CD4-positive, alpha-beta T cell treated with Interleukin-17A for 1 hour (primary cell): ENCODE measurements at regions not wholly inside any gene's neighbourhood (a gene's known extent, or its start where the extent isn't known, plus 50 kb on each side); places are given as distances from the start of the nearest gene placed in this dataset.

ENCODE experiments used
- DNase-seq: peaks from one replicate; pipeline ENCODE4 v3.0.0-alpha.2; 2020

DNA sequence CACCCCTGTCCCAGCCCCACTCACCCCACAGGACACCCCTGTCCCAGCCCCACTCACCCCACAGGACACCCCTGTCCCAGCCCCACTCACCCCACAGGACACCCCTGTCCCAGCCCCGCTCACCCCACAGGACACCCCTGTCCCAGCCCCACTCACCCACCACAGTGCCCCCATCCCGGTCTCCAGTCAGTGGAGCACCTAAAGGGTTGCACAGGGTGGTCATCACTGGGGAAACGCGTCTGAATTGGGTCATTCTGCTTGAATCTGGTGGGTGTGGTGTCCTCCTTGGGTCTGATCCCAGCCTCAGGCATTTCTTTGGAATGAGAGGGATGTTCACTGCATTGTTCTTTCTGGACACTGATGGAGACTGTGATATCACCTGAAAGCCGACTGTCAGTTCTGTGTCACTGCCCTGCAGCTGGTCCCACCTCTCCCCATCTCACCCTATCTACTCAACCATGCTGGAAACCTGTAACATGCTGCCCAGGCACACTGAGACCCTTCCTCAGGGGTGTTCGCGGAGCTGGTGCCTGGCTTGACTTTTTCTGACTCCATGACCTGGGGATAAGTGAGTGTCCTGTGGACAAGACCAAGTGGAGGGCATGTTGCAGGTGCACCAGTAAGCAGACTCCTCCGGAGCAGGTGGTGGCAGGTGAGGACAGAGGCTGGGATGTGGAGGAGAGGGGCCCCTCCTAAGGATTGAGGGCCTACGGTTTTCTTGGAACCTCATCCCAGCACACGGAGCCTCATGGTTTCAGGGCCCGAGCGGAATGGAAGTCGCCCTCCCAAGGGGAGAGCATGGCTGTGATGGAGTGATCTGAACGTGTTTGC lies 262.5 kb upstream of the PPP2R2D start:
- DNase-seq, result no peak

DNA sequence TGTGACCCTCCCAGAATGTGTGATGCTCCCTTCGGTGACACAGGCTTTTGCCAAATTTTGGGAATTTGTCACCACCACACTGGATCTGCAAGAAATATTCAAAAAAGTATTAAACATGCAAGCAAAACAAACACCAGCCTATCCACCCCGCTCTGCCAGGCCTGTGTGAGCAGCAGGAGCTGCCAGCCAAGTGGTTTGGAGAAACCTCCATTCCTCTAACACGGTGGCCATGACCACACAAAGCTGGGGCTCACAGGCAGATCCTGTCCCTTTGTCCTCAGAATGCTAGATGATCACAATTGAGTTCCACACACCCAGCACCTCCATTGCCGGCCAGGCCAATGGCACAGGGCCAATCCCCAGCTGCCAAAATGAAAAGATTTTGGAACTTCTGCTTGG lies 261.9 kb upstream of the PPP2R2D start:
- no peak for DNase-seq

DNA sequence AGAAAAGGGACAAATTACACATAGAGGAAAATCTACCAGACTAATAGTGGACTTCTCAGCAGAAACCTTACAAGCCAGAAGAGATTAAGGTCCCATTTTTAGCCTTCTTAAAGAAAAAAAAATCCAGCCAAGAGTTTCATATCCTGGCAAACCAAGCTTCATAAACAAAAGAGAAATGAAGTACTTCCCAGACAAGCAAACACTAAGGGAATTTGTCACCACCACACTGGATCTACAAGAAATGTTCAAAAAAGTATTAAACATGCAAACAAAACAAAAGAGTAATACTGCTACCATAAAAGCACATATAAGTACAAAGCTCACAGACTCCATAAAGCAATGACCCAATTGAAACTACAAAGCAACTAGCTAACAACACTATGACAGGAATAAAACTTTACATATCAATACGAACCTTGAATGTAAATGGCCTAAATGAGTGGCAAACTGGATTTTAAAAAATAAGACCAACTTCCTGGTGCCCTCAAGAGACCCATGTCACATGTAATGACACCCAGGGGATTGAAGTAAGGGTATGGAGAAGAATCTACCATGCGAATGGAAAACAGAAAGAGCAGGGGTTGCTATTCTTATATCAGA lies 260.7 kb upstream of the PPP2R2D start:
- no peak for DNase-seq

DNA sequence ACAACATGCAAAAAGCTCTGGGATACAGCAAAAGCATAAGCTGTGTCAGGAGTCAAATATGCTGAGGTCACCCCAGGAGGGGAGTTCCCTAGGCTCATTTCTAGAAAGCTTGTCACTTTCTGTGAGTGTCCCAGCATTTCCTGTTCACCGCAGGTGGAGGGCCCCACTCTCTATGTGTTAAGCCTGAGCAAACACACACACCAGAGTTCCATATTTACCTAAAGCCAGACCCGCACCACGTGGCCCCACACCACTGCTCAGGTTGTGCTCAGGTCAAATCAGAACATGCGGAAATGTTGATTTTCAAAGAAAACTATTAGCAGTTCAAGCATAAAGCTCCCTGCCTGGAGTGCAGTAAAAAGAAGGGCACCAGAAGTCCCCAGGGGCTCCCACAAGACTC lies 259.6 kb upstream of the PPP2R2D start:
- DNase-seq, result no peak

DNA sequence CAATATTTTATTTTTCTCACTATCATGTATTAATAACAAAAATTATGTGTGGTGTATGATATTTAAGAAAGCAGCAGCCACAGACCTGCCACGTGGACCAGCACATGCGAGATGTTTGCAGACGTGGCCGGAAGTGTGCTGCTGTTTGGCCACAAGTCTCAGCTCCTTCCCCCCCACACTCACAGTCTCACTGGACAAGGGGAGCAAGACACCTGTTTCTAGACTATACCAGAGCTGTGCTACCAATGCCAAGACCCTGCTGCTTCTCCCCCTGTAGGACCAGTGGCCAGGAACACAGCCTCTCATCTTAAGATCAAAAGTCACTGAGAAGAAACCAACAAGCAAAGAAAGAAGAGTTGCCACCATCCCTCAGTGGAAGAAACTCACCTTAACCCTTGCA lies 258.9 kb upstream of the PPP2R2D start:
- no peak for DNase-seq

DNA sequence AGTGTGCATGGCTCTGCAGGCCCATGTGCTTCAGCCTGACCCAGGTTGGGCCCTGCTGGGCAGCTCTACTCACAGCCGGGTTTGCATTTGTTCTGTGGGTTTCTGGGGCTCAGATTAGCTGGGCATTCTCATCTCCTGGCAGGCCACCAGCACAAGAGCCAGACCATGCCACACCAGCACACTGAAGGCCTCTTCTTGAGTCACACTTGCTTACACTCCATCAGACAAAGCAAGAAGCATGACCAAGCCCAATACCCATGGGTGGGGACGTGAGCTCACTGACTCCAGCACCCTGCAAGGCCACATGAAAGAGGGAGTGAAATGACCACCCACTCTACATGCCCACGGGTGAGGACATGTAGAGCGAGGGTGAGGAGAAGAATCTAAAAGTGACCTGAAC lies 257.8 kb upstream of the PPP2R2D start:
- no peak for DNase-seq

DNA sequence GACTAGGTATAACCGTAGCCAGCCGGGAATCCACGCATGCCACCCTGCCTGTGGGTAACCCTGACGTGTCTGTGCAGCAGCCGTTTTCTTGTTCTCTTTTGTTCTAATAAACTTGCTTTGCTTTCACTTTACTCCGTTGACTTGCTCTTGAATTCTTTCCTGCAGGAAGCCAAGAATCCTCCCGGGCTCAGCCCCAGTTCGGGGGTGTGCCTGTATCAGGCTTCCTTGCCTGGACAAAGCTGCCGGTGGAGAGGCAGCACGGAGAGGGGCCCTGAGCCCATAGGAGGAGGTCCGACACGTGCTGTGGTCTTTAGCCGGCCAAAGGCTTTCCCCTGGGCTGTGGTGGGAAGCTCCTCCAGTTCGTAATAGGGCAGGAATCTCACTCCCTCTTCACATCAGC lies 256.5 kb upstream of the PPP2R2D start:
- DNase-seq, result no peak

DNA sequence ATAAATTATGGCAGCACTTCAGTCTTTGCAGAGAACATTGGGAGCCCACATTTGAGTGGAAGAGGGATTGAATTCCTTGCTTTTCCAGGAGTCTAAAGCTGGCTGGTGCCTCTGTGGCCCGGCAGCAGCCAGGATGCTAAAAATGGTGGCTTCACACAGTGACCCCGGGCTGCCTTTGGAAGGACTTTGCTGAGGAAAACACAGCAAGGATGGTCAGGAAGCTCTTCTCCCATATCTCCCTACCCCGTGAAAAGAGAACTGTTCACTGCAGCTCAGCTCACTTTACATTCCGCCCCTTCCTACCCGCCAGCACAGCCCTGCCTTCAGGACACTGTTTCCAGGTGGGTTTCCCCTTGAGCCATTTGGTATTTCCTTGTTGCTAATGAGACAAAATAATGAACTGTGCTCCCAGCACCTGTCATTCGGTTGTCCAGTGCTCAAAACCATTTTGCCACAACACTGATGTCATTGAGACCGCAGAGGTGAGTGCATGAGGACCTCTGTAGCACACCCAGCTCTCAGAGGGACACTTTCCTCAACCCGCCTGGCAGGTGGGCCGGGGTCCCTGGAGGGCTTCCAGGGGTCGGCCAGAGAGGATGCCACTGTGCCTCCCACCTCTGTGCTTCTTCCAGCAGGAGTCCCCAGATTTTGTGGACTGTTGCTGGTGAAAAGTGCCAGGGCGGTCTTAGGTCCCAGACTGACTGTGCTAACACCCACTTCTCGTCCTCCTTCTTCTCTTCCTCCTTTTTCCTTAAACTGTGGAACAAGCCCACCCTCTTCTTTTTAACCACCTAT lies 255.7 kb upstream of the PPP2R2D start:
- DNase-seq, result no peak

DNA sequence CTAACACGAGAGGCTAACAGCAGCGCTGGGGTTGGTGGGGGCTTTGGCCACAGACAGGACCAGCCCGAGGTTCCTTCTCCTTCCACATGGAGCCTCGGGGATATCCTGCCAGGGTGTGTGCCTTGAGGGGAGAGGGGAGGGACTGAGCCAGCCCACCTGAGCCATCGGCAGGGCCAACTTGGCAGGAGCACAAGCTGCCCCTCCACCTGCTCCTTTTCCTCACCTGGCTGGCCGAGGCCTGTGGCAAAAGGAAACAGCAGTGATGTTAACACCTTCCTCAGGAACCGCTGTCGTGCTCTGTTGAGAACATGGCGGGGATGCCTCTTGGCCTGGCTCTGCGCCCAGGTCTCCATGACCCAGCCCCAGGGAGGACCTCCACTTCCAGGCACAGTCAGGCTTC lies 255.1 kb upstream of the PPP2R2D start:
- no peak for DNase-seq

DNA sequence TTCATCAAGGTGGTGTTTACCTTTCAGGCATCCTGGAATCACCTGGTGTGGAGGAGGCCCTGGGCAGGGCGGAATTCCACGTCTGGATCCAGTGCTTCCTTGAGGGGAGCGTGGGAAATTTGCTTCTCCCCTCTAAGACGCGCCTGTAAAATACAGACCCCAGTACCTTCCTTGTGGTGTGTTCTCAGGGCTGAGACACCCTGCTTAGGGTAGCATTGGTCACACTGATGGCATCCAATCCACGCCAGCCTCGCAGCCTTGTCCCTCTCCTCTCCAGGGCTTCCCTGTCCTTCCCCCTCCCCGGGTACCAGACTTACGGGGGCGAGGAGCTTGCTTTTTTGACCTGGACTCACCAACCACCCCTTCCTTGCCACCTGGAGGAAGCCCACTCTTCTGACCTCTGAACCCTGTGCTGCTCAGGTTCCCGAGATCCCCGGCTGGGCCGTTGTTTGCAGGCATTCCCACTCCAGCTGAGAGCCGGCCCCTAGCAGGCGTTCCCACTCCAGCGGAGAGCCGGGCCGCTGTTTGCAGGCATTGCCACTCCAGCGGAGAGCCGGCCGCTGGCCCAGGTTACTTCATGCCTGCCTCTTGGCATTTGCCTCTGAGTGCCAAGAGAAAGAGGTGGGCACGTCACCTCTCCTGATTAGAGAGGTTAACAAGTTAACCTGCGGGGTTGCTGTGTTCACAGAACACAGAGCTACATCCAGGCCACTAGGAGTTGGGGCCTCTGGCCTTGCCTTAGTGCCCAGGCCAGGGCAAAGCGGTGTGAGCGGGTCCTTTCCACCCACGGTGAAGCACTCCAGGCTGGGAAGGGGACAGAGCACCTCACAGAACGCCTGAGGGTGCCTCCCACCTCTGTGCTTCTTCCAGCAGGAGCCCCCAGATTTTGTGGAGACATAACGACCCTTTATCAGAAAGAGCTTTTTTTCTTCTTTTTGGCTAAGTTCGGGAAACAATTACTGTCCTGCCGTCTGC lies 254.0 kb upstream of the PPP2R2D start:
- no peak for DNase-seq

DNA sequence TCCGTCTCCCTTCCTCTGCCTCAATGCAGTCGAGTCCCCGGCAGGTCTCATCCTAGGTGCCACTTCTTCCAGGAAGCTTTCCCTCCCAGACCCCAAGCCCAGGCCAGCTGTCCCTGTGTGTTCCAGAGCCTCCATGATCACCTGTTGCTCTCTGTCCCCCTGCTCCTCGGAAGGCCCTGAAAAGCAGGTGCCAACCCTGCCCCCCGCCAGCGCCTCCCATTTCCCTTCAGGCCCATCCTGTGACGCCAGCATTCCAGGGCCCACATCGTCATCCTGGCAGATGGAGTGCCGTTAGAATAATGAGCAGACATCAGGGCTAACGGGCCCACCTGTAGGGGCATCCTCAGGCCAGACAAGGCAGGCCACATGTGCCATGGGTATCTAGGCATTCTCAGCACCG lies 253.0 kb upstream of the PPP2R2D start:
- DNase-seq, result no peak

DNA sequence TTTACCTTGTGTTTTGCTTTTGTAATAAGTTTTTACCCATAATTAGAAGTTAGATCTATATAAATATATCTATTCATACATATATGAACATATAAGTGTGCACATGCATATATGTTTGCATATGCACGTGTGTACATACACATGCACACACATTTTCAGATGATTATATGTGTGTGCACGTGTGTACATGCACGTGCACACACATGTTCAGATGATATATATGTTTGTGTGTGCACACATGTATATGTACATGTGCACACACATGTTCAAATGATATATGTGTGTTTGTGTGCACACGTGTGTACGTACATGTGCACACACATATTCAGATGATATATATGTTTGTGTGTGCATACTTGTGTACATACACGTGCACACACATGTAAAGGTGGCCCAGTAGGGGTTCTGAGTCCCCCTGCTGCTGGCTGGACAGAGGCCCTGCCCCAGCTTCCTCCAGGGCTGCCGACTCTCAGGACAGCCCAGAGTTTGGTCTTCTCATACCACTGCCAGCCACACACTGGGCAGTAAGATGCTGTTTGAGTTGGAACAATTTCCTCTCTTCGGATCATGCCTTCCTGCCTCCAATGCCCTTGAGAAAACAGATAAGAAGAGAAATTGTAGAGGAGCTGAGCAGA lies 252.3 kb upstream of the PPP2R2D start:
- DNase-seq, result no peak

DNA sequence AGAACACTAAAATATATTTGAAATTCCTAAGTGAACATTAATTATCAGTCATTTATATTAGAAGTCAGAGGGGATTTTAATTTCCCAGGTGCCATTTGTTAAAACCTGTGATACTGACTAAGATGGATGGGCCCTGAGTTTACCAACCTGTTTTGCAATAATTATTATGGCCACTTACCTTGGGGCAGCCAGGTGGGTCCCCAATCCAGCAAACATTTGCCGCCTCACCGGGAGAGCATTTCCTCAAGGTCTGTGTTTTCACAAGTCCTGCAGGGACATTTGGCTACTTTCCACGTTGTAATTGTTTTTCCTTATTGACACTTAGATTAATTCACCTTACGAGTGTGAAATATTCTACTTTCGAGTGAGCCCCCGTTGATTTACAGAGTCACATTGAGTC lies 251.2 kb upstream of the PPP2R2D start:
- no peak for DNase-seq

DNA sequence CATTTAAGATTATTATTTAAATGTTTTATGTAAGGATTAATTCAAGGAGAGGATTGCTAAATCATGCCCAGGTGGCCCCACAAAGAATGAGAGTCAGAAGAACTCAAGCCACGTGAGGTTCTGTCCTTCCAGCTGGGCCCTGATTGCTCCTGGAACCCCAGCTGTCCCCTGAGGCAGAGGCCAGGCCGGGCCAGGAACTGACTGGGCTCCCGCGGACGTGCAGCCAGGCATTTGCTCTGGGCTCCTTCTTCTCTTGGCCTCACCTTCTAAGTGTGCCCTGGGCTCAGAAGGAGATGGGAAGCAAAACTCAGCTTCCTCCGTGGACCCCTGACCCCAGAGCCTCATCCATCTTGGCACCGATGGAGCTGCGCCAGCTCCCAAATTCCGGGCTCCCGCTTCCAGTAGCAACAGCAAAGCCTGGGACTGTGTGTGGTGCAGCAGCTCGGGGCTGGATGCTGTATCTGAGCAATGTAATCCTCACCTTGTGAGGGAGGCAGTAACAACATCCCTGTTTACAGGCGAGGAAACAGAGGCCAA lies 250.6 kb upstream of the PPP2R2D start:
- DNase-seq, result no peak

DNA sequence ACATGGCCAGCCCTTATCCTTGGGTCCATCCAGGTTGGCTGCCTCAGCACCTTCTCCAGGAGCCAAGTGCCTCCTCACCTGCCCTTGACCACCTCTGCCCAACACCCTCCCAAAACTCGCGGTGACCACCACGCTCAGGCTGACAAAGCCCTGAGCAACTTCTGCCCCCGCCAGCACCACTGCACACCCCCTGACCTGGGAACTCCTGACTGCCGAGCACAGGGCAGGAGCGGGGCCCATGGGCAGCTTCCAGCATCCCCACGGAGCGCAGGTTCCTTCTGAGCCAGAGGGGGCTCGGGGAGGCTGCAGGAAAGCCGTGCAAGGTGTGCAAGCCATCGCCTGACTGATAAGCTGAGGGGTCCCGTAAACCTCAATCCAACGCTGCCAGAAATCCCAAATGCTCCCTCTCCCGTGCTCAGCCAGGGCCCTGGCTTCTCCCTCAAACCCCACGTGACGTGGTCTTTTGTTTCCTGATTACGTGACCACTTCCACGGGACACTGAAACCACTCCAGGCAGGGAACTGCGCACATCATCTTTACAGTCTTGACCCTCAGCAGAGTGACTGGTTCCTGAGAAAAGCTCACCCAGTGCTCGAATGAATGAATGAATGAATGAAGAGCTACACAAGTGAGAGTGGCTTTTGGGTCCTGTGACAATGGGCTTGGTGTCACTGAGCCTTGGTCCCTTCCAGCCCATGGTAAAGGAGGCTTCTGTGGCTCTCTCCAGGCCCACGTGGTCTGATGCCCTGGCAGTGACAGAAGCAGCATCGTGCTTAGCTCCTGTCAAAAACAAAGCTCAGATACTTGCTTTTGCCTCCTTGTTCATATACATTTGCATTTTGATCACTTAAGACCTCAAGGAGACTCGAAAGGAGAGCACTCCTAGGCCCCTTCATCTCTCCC lies 249.8 kb upstream of the PPP2R2D start:
- DNase-seq, result no peak

DNA sequence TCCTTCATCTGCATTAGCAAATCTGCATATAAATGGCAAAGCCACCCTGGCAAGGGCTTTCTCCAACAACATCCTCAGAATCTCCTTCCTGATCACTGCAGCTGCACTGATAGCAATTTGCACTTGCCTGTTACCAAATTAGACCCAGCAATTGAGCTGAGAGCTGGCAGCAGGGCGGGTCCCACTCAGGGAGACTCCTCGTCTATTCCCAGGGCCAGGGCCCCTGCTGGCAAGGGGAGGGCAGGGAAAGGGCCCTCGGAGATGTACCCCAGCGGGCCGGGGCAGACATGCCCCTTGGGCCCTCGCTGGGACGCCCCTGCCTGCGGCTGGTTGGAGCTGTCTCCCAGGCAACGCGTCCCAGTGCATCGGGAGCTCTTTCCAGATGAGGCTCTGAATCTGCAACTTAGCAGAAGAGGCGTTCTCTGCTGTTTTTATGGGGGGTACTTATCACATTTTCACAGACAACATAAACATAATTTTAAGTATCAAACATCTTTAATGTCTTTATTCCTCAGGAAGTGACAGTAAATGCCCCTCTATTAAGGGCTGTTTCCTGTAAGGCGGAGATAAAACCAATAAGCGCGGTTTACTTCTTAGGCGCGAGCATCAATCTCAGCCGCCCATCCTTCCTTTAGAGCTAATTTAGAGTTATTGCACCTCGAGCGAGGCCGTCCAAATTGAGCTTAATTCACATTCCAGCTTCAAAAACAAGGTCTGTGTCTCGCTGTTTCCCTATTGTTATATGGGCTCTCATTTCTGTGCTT lies 249.0 kb upstream of the PPP2R2D start:
- DNase-seq, result no peak

DNA sequence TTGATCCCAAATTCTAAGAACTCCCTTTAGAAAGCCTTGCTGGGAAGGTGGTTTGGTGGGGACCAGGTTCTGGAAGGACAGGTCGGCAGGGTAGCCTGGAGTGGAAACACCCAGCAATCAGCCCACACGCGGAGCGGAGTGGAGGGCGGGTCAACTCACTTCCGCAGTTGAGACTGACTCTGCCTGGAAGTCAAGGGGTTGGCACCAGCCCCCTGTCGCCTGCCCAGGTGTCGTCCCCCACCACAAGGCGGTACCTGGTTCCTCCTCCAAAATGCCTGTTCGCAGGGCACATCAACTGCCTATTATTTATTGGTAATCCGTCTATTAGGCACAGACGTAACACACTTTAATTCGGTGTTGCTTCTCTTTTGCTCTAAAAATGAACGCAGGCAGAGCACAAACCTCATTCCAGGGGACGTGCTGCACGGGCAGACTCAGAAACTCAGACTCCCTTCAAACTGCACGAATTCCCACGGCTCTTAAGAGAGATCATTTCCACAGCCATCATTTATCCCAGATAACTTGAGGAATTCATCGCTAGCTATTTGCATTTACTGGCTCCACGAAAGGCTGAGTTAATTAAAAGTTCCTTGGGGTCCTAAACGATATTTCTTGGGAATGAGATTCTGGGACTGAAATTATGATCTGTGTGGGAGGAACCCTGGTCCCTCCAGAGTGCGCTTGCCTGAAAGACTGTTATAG lies 248.2 kb upstream of the PPP2R2D start:
- DNase-seq, result no peak

DNA sequence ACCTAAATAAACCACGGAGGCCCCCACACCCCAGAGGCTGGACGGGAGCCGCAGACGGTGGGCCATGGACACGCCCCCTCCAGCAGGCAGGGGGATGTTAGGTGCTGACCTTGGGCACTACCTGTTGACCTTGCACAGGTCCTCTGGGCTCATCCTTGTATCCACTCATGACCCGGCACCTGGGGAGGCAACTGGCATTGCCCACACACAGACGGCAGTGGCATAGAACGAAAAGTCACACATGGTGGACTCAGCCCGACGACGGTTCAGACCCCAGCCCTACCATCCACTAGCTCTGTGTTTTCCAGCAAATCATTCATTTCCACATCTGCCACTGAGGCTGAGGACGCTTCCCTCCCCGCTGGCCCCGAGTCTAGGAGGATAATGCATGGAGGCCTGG lies 247.7 kb upstream of the PPP2R2D start:
- no peak for DNase-seq
